ENCODE measurements at regions not wholly inside any gene's neighbourhood (a gene's known extent, or its start where the extent isn't known, plus 50 kb on each side); places are given as distances from the start of the nearest gene placed in this dataset.

DNA sequence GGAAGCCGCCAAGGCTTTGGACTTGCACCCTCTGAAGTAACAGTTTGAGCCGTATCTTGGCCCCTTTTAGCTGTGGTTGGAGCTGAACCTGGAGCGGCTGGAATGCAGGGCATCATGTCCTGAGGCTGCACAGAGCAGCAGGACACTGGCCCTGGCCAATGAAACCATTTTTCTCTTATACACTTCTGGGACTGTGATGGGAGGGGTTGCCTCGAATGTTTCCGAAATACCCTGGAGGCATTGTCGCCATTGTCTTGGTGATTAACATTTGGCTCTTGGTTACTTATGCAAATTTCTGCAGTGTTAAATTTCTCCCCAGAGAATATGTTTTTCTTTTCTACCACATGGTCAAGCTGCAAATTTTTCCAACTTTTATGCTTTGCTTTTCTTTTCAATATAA is 137.2 kb downstream of the MAGEC1 start:
- H3K27ac ChIP-seq: no peak overlapping the region
- H3K36me3 ChIP-seq (replicated peaks in 1 of 2): no peaks in the 10 kb centered on the region
- no peak for TF ChIP-seq POLR2A (IDR thresholded peaks at IDR 0.05)
- TF ChIP-seq, protein P1, sequence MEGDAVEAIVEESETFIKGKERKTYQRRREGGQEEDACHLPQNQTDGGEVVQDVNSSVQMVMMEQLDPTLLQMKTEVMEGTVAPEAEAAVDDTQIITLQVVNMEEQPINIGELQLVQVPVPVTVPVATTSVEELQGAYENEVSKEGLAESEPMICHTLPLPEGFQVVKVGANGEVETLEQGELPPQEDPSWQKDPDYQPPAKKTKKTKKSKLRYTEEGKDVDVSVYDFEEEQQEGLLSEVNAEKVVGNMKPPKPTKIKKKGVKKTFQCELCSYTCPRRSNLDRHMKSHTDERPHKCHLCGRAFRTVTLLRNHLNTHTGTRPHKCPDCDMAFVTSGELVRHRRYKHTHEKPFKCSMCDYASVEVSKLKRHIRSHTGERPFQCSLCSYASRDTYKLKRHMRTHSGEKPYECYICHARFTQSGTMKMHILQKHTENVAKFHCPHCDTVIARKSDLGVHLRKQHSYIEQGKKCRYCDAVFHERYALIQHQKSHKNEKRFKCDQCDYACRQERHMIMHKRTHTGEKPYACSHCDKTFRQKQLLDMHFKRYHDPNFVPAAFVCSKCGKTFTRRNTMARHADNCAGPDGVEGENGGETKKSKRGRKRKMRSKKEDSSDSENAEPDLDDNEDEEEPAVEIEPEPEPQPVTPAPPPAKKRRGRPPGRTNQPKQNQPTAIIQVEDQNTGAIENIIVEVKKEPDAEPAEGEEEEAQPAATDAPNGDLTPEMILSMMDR (IDR thresholded peaks at IDR 0.05): no peak
- no peaks in the 10 kb centered on the region for H3K9me3 ChIP-seq (replicated peaks in 1 of 3)
- H3K4me1 ChIP-seq (replicated peaks in 1 of 2): no peaks in the 10 kb centered on the region
- intact Hi-C loops (cut with DNase I): no loop called here
- 72 to 83% (median 80%) methylated on average over 4 to 6 of the region's 6 CpGs for WGBS, 4 donors
- DNase-seq: no peak
- H3K4me3 ChIP-seq: no peak overlapping the region
- no peaks in the 10 kb centered on the region for H3K27me3 ChIP-seq

GRCh38 chrX:142036116-142036515 is 132.4 kb downstream of the MAGEC1 start:
- no peak overlapping the region for H3K27ac ChIP-seq
- H3K27me3 ChIP-seq: no peaks in the 10 kb centered on the region
- H3K4me1 ChIP-seq (replicated peaks in 1 of 2): no peaks in the 10 kb centered on the region
- no peaks in the 10 kb centered on the region for H3K36me3 ChIP-seq (replicated peaks in 1 of 2)
- no peak for DNase-seq
- no peak overlapping the region for H3K4me3 ChIP-seq
- TF ChIP-seq POLR2A (IDR thresholded peaks at IDR 0.05): no peak
- TF ChIP-seq, protein P1 (IDR thresholded peaks at IDR 0.05): no peak
- intact Hi-C loops (cut with DNase I): no loop called here
- no peaks in the 10 kb centered on the region for H3K9me3 ChIP-seq (replicated peaks in 1 of 3)

- Histone ChIP-seq H3K27me3 (no peaks in the 10 kb centered on the region), H3K27ac (no peak overlapping the region), H3K4me3 (no peak overlapping the region), H3K36me3 (replicated peaks in 1 of 2) (no peaks in the 10 kb centered on the region), H3K9me3 (replicated peaks in 1 of 3) (no peaks in the 10 kb centered on the region), H3K4me1 (replicated peaks in 1 of 2) (no peaks in the 10 kb centered on the region)
- no peak for DNase-seq
- intact Hi-C loops (cut with DNase I): no loop called here
- TF ChIP-seq, protein P1 (IDR thresholded peaks at IDR 0.05): no peak
- no peak for TF ChIP-seq POLR2A (IDR thresholded peaks at IDR 0.05)
- WGBS, 4 donors: 70 to 77% (median 74%) methylated on average over 1 of the region's 1 CpG
These were observed 101.8 kb downstream of the MAGEC1 start for GRCh38 chrX:142005532-142005931.

GRCh38 chrX:142002471-142002870 is 98.8 kb downstream of the MAGEC1 start:
- no peaks in the 10 kb centered on the region for H3K9me3 ChIP-seq (replicated peaks in 1 of 3)
- no peaks in the 10 kb centered on the region for H3K4me1 ChIP-seq (replicated peaks in 1 of 2)
- no peak overlapping the region for H3K4me3 ChIP-seq
- no peak for DNase-seq
- H3K36me3 ChIP-seq (replicated peaks in 1 of 2): no peaks in the 10 kb centered on the region
- 58 to 72% (median 64%) methylated on average over 3 of the region's 3 CpGs for WGBS, 4 donors
- no peaks in the 10 kb centered on the region for H3K27me3 ChIP-seq
- TF ChIP-seq, protein P1 (IDR thresholded peaks at IDR 0.05): no peak
- no peak for TF ChIP-seq POLR2A (IDR thresholded peaks at IDR 0.05)
- H3K27ac ChIP-seq: no peak overlapping the region
- intact Hi-C loops (cut with DNase I): no loop called here
